Duodenal mucosa (tissue), 2 donors: ENCODE measurements at regions not wholly inside any gene's neighbourhood (a gene's known extent, or its start where the extent isn't known, plus 50 kb on each side); places are given as distances from the start of the nearest gene placed in this dataset.

Source experiments
- H3K27ac ChIP-seq: one replicate; pipeline ENCODE4 v1.7.0; 2013; ENCODE audit warnings: low read depth, low read length
- H3K27me3 ChIP-seq, 2 donors: one replicate each; pipeline ENCODE4 v1.7.0; 2013; ENCODE audit warnings: low read length in 2 of 2, control low read depth in 1 of 2; ENCODE audit not compliant: insufficient read depth in 2 of 2, control insufficient read depth in 1 of 2
- H3K36me3 ChIP-seq, 2 donors: one replicate each; pipeline ENCODE4 v1.7.0; 2013; ENCODE audit warnings: low read length in 2 of 2, control low read depth in 1 of 2; ENCODE audit not compliant: insufficient read depth in 2 of 2, control insufficient read depth in 1 of 2
- H3K4me1 ChIP-seq, 2 donors: one replicate each; pipeline ENCODE4 v1.7.0; 2013; ENCODE audit warnings: low read length in 2 of 2, control low read depth in 1 of 2; ENCODE audit not compliant: insufficient read depth in 2 of 2, control insufficient read depth in 1 of 2
- H3K4me3 ChIP-seq, 2 donors: one replicate each; pipeline ENCODE4 v1.7.0; 2013; ENCODE audit warnings: low read length in 2 of 2, low read depth in 1 of 2
- H3K9ac ChIP-seq, 2 donors: one replicate each; pipeline ENCODE4 v1.7.0; 2013; ENCODE audit warnings: low read length in 2 of 2, low read depth in 1 of 2
- H3K9me3 ChIP-seq, 2 donors: one replicate each; pipeline ENCODE4 v1.7.0; 2013; ENCODE audit warnings: low read length in 2 of 2, control low read depth in 1 of 2; ENCODE audit not compliant: control insufficient read depth in 1 of 2

DNA sequence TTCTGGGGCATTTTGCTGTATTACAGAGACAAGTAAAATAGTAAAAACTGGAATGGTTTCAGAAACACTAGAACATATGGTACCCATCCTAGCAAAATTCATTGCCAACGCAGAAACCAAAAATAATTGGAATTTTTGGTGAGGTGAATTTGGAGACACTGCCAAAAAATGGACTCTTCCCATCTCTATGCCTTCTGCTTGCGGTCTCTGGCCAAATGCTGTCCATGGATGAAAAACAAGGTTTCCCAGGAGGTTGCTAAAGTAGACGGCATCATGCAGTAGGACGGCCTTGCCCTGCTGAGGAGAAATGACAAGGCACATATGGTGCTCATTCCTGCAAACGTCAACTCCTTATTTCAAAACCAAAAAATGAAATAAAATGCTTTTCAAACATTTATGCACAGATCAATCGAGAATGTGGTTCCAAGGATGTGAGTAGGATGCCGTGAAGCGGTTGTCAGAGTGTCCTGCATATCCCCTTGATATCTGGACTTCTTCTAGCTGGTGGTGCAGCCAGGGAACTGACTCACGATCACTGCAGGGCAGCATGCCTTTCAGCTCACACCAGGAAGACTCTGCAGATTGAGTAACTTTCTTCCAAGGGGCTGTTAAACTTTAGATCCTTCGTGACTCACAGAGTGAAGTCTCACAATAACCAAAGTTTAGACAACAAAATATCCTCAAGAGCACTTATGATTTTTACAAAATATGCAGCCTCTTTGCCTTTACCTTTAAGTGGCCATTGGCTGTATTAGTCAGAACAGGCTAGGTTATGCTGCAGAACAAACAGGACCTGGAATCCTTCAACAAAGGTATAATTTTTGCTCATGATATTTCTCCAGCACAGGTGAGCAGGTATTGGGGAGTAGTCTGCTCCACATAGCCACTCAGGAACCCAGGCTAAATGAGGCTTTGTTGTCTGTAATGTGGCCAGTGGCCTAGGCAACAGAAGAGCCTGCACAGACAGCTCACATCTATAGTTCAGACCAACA is 149.4 kb upstream of the NDUFV2 start:
- Histone ChIP-seq H3K9ac (no peak overlapping the region), H3K9me3 (no peaks in the 10 kb centered on the region), H3K27ac (no peak overlapping the region)

DNA sequence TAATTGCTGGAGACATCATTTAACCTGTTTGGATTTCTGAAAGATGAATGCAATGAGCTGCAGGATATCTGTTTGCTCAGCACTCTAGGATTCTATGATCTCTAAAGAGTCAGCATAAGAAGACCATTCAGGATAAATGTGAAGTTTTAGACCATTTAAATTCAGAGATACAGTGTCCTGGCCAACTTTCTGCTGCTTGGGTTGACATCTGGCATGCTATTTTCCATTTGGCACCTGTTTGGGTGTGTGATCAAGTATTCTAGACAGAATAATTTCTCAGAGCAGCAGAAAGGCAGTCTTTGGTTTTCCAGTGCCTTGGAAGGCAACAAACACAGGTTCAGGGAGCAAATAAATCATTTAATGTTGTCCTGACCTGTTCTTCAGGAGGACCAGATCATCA is 144.8 kb upstream of the NDUFV2 start:
- Histone ChIP-seq H3K4me3 (no peak overlapping the region), H3K4me1 (peaks cover 14 to 26% of the 10 kb centered on the region in 2 donors), H3K27ac (no peak overlapping the region), H3K9me3 (no peaks in the 10 kb centered on the region), H3K27me3 (no peaks in the 10 kb centered on the region), H3K9ac (no peak overlapping the region), H3K36me3 (no peaks in the 10 kb centered on the region)

More for the DNA sequence above, 149.4 kb upstream of the NDUFV2 start:
- H3K27me3 ChIP-seq, result no peaks in the 10 kb centered on the region
- H3K36me3 ChIP-seq, result no peaks in the 10 kb centered on the region
- no peaks in the 10 kb centered on the region for H3K4me1 ChIP-seq
- no peak overlapping the region for H3K4me3 ChIP-seq

DNA sequence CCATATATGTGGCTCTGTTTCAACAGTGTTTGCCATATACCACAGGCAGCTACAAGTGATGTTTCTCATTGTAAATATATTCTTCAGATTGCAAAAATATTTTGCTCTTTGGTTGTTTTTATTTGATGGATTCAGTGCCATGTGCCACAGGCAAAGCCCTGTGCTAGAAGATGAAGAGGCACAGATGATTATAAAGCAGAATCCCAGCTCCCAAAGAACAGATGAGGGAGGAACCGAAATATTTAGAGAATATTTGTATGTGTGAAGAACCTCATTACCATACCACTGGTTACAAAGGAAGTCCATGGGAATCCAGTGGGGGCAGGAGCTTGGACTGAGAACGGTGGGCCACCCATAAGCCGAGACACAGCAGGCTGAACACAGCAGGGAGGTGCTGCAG is 143.8 kb upstream of the NDUFV2 start:
- Histone ChIP-seq H3K27ac (no peak overlapping the region), H3K4me1 (peaks cover 14 to 26% of the 10 kb centered on the region in 2 donors), H3K36me3 (no peaks in the 10 kb centered on the region), H3K27me3 (no peaks in the 10 kb centered on the region), H3K9ac (no peak overlapping the region), H3K9me3 (no peaks in the 10 kb centered on the region), H3K4me3 (no peak overlapping the region)

DNA sequence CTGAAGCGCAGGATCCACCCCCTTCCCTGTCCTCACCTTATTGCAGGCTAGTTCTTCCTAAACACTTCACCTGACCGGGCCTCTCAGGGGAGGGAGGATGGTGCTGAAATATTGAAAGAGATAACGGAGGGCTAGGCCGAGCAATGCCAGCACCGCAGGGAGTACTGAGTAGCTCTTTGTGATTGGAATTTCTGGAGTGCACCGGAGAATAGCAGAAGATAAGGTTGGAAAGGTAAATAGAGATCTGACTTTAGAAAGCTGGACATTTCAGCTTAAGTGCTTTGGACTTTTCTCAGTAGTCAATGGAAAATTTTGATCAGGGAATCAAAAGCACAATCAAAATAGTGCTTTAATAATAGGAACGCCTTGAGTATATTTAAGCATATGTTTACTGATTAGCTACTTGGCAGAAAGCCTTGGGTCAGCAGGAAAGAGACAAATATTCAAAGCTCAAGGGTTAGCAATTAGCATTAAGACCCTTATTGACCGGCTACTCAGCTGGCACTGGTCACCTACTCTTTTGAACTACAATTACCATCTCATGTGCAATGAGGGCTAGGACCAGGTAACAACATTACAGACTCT is 142.9 kb upstream of the NDUFV2 start:
- no peaks in the 10 kb centered on the region for H3K27me3 ChIP-seq
- peaks cover 14 to 26% of the 10 kb centered on the region in 2 donors for H3K4me1 ChIP-seq
- H3K9me3 ChIP-seq, result no peaks in the 10 kb centered on the region
- no peak overlapping the region for H3K4me3 ChIP-seq
- no peaks in the 10 kb centered on the region for H3K36me3 ChIP-seq
- H3K27ac ChIP-seq, result no peak overlapping the region
- no peak overlapping the region for H3K9ac ChIP-seq

DNA sequence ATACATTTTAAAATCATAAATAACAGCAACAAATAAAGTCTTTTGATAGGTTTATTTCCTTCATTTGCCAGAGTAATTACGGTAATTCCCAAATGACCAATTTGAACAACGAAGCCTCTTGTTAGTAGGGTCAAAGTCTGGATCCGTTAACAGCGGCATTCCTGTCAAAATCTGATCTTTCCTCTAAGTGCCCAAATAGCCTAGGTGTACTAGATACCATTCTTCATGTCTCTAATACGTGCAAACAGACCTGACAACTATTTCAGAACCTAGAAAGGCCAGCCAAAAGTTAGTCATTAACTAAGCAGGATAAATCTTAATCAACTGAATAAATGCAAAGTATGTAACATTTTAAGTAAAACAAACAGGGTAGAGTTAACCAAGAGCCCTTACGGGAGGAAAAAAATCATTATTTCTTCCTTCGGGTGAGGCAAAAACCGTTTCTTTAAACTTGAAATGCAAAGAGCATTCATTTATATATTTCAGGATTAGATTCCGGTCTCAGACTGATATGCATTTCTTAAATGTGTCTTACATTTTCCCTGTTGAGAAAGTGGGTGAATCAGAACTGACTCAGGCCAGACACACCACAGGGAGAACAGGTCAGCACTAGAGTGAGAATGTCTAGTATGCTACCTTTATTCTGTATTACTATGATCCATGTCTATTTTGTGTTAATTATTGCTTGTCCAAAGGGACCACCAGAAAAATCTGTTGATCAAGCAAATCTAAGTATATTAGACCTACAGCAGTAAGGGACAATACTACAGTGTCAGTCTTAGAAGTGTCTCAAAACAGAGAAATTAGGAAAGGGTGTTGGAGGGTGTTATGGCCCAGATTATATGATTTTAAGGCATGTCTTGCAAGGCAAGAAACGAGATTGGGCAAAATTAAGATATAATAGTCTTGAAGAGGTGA is 141.5 kb upstream of the NDUFV2 start:
- H3K27me3 ChIP-seq, result no peaks in the 10 kb centered on the region
- H3K9ac ChIP-seq, result no peak overlapping the region
- no peak overlapping the region for H3K27ac ChIP-seq
- no peak overlapping the region for H3K4me3 ChIP-seq
- H3K9me3 ChIP-seq, result no peaks in the 10 kb centered on the region
- H3K4me1 ChIP-seq, result peaks cover 14 to 26% of the 10 kb centered on the region in 2 donors
- H3K36me3 ChIP-seq, result no peaks in the 10 kb centered on the region

DNA sequence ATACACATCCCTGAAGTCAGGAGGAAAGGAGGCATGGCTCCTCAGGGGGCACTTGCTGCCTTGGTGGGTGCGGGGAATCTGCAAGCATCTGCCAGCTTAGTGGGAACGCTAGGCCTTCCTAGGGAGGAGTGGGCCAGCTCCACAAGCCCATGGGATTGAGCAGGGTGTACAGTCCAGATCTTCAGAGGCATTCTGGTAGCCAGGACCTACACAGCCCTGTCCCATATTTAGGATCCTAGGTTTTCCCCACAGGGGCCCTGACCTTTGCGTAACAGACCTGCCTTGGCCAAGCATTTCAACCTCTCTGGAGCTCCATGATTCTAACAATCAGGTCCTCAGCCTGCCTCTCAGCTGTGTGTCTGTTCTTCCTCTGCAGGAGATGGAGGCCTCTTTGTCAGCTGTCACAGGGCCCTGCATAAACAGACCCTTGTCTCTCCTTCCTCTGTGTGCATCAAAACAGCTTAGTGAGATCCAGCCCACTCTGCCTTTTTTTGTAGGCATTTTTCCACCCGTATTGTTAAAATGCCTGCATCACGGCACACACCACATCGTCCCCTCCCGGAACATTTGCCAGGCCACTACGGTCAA is 140.2 kb upstream of the NDUFV2 start:
- Histone ChIP-seq H3K9me3 (no peaks in the 10 kb centered on the region), H3K27me3 (no peaks in the 10 kb centered on the region), H3K4me3 (no peak overlapping the region), H3K36me3 (no peaks in the 10 kb centered on the region), H3K4me1 (peaks cover 14 to 26% of the 10 kb centered on the region in 2 donors), H3K27ac (no peak overlapping the region), H3K9ac (no peak overlapping the region)

DNA sequence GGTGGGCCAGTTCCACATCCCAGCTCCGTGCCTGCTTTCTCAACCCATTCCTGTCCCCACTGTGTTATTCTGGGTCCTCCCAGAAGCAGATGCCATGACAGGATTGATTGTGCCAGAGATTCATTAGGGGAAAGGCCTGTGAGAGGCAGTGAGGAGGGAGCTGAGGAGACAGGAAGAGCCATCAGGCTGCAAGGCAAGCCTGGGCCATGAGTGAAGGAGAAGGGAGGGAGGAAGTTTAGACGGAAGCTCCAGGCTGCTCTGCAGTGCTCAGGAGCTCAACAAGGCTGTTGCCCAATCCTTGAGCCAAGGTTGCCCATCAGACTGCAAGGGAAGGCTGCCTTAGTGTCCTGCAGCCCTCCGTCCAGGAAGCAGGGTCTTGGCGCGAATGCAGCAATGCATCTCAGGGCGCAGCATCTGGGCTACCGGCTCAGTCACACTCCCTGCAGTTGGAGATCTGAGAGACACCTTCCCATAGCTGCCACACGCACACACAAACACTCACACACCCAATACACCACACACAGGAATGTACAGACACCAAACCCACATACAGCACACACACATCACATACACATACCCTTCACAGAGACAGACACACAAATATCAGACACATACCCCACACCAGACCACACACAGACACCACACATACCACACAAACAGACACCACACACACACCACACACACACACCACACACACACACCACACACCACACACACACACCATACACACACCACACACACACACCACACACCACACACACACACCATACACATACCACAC is 139.5 kb upstream of the NDUFV2 start:
- Histone ChIP-seq H3K4me1 (peaks cover 14 to 26% of the 10 kb centered on the region in 2 donors), H3K36me3 (no peaks in the 10 kb centered on the region), H3K4me3 (no peak overlapping the region), H3K27ac (no peak overlapping the region), H3K9me3 (no peaks in the 10 kb centered on the region), H3K9ac (no peak overlapping the region), H3K27me3 (no peaks in the 10 kb centered on the region)

DNA sequence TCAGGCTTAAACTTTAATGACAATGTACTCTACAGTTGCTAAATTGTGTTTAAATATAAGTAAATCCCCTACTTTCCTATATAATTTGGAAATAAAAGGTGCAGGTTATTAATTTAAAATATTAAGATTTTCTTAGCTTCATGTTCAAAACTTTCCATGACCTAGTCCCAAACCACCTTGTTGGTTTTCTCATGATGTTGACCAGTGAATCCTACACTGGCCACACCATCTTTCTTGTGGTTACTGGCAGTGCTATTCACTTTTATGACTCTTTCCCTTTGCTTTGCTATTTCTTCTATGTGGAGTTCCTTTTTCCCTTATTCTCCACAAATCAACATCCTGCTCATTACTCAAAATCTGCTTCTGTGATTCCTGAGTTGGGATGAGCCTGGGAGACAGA is 138.6 kb upstream of the NDUFV2 start:
- Histone ChIP-seq H3K27me3 (no peaks in the 10 kb centered on the region), H3K4me1 (peaks cover 12 to 23% of the 10 kb centered on the region in 2 donors), H3K4me3 (no peak overlapping the region), H3K27ac (no peak overlapping the region), H3K9me3 (no peaks in the 10 kb centered on the region), H3K9ac (no peak overlapping the region), H3K36me3 (no peaks in the 10 kb centered on the region)

DNA sequence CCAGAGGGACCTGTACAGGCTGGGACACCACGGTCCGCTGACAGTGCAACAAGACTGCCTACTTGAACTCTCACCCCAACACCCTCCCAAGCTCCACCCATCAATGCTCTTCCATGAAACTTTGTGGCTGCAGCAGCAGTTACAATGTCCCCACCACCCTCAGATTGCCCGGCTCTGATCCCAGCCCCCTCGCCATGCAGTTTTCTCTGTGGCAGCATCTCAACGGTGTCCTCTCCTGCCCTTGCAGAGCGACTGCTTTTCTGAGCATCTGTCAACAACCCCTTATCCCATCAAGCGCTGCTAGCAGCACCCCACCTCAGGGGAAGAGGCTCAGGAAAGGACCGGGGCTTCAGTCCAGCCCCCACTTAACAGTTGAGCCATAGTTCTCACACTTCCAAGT is 137.1 kb upstream of the NDUFV2 start:
- Histone ChIP-seq H3K9ac (no peak overlapping the region), H3K27me3 (no peaks in the 10 kb centered on the region), H3K9me3 (no peaks in the 10 kb centered on the region), H3K4me3 (no peak overlapping the region), H3K36me3 (no peaks in the 10 kb centered on the region), H3K4me1 (peaks cover 0 to 11% of the 10 kb centered on the region in 2 donors), H3K27ac (no peak overlapping the region)
